ENCODE measurements at regions not wholly inside any gene's neighbourhood (a gene's known extent, or its start where the extent isn't known, plus 50 kb on each side); places are given as distances from the start of the nearest gene placed in this dataset.

DNA sequence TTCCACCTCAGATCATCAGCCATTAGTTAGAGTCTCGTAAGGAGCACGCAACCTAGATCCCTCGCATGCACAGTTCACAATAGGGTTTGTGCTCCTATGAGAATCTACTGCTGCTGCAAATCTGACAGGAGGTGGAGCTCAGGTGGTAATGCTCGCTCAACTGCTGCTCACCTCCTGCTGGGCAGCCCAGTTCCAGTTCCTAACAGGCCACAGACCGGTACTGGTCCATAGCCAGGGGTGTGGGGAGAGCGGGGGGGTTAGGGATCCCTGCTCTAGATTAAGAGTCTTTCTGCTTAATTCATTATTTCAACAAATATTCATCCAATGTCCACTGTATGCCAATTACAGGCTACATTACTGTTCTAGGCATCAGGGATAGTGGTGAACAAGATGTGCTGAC lies 170.4 kb upstream of the KBTBD8 start:
- TF ChIP-seq, protein P1, sequence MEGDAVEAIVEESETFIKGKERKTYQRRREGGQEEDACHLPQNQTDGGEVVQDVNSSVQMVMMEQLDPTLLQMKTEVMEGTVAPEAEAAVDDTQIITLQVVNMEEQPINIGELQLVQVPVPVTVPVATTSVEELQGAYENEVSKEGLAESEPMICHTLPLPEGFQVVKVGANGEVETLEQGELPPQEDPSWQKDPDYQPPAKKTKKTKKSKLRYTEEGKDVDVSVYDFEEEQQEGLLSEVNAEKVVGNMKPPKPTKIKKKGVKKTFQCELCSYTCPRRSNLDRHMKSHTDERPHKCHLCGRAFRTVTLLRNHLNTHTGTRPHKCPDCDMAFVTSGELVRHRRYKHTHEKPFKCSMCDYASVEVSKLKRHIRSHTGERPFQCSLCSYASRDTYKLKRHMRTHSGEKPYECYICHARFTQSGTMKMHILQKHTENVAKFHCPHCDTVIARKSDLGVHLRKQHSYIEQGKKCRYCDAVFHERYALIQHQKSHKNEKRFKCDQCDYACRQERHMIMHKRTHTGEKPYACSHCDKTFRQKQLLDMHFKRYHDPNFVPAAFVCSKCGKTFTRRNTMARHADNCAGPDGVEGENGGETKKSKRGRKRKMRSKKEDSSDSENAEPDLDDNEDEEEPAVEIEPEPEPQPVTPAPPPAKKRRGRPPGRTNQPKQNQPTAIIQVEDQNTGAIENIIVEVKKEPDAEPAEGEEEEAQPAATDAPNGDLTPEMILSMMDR (IDR thresholded peaks at IDR 0.05): no peak
- TF ChIP-seq POLR2A (IDR thresholded peaks at IDR 0.05): no peak

All from heart left ventricle (tissue), 13 donors.